GM11168 (cell line): ENCODE measurements at regions not wholly inside any gene's neighbourhood (a gene's known extent, or its start where the extent isn't known, plus 50 kb on each side); places are given as distances from the start of the nearest gene placed in this dataset.

Source experiments
- in situ Hi-C: fragments of 300-500 bp; cut with MboI; formaldehyde crosslinking; loops from one replicate; pipeline ENCODE4 v1.12.0; 2022; ENCODE audit warnings: low sequenced_read_pairs; ENCODE audit not compliant: unreplicated experiment

- in situ Hi-C loops: no loop called here
Measured at GRCh38 chr20:12327205-12327604, 409.5 kb downstream of the BTBD3 start.

GRCh38 chr20:12331236-12331635 lies 413.5 kb downstream of the BTBD3 start:
- in situ Hi-C loops: no loop called here

- in situ Hi-C loops: no loop called here
Measured at GRCh38 chr20:12337601-12338000, 419.9 kb downstream of the BTBD3 start.

- in situ Hi-C loops: no loop called here
Measured at GRCh38 chr20:12345978-12346377, 428.3 kb downstream of the BTBD3 start.

- in situ Hi-C loops: no loop called here
Measured at GRCh38 chr20:12353842-12354241, 436.1 kb downstream of the BTBD3 start.

- in situ Hi-C loops: no loop called here
Measured at GRCh38 chr20:12354725-12355124, 437.0 kb downstream of the BTBD3 start.

- in situ Hi-C loops: no loop called here
Measured at GRCh38 chr20:12355185-12355584, 437.5 kb downstream of the BTBD3 start.

GRCh38 chr20:12358006-12358654 lies 440.4 kb downstream of the BTBD3 start:
- in situ Hi-C loops: no loop called here

- in situ Hi-C loops: no loop called here
Measured at GRCh38 chr20:12358655-12359009, 440.9 kb downstream of the BTBD3 start.

- in situ Hi-C loops: no loop called here
Measured at GRCh38 chr20:12371990-12372389, 454.3 kb downstream of the BTBD3 start.

GRCh38 chr20:12372557-12372956 lies 454.9 kb downstream of the BTBD3 start:
- in situ Hi-C loops: no loop called here

- in situ Hi-C loops: no loop called here
Measured at GRCh38 chr20:12375967-12376366, 458.3 kb downstream of the BTBD3 start.

- in situ Hi-C loops: no loop called here
Measured at GRCh38 chr20:12383821-12384220, 466.1 kb downstream of the BTBD3 start.

GRCh38 chr20:12386821-12387220 lies 469.1 kb downstream of the BTBD3 start:
- in situ Hi-C loops: no loop called here

- in situ Hi-C loops: no loop called here
Measured at GRCh38 chr20:12391099-12391498, 473.4 kb downstream of the BTBD3 start.

GRCh38 chr20:12394786-12395185 lies 477.1 kb downstream of the BTBD3 start:
- in situ Hi-C loops: no loop called here

GRCh38 chr20:12395353-12395752 lies 477.7 kb downstream of the BTBD3 start:
- in situ Hi-C loops: no loop called here

- in situ Hi-C loops: no loop called here
Measured at GRCh38 chr20:12395760-12396159, 478.1 kb downstream of the BTBD3 start.

GRCh38 chr20:12399110-12399836 lies 481.6 kb downstream of the BTBD3 start:
- in situ Hi-C loops: no loop called here

GRCh38 chr20:12404941-12405340 lies 487.2 kb downstream of the BTBD3 start:
- in situ Hi-C loops: no loop called here

GRCh38 chr20:12406978-12407377 lies 489.3 kb downstream of the BTBD3 start:
- in situ Hi-C loops: no loop called here

- in situ Hi-C loops: no loop called here
Measured at GRCh38 chr20:12409501-12409900, 491.8 kb downstream of the BTBD3 start.
